ENCODE measurements at regions not wholly inside any gene's neighbourhood (a gene's known extent, or its start where the extent isn't known, plus 50 kb on each side); places are given as distances from the start of the nearest gene placed in this dataset.

GRCh38 chr11:103625624-103625965, 410.8 kb upstream of the DDI1 start:
- no peak for TF ChIP-seq TARDBP (IDR thresholded peaks at IDR 0.05)
- TF ChIP-seq HDGF (IDR thresholded peaks at IDR 0.05; ENCODE audit: borderline replicate concordance), result no peak
- TF ChIP-seq SP1 (IDR thresholded peaks at IDR 0.05), result no peak
- no peak for TF ChIP-seq FOXM1 (IDR thresholded peaks at IDR 0.05; ENCODE audit: borderline replicate concordance)
- no peak for TF ChIP-seq ARNT (IDR thresholded peaks at IDR 0.05)
- TF ChIP-seq SUZ12 (IDR thresholded peaks at IDR 0.05), result no peak
